HEK293 (cell line): ENCODE measurements at regions not wholly inside any gene's neighbourhood (a gene's known extent, or its start where the extent isn't known, plus 50 kb on each side); places are given as distances from the start of the nearest gene placed in this dataset.
A peak's percentile ranks its signal among the peaks of the same experiment; 100 is the strongest.

ENCODE experiments used
- CTCF ChIA-PET: fragments of 350-600 bp; formaldehyde crosslinking; extraction: SDS; loops from one replicate; lab custom pipeline; 2021; ENCODE audit warnings: antibody characterized with exemption; lab: Yijun Ruan, JAX
- POLR2A ChIA-PET: fragments of 300-600 bp; formaldehyde crosslinking; extraction: SDS; loops from one replicate; lab custom pipeline; 2020; ENCODE audit warnings: antibody characterized with exemption, inconsistent platforms; lab: Yijun Ruan, JAX
- H3K27ac ChIP-seq: fragments of 200-500 bp; sonication (Bioruptor generic); 2 replicates; pipeline ENCODE4 v1.5.1; 2014; ENCODE audit warnings: low read depth, low read length, control low read depth, inconsistent platforms; ENCODE audit errors: extremely low read depth
- H3K36me3 ChIP-seq, 2 experiments: fragments of 200-500 bp in 1 of 2; sonication (Bioruptor generic) in 1 of 2; 1 replicate in 1 of 2; 2 replicates in 1 of 2; pipeline ENCODE4 v1.5.1; 2014 to 2017; ENCODE audit warnings: inconsistent platforms in 2 of 2, low read length in 2 of 2; ENCODE audit not compliant: control insufficient read depth in 2 of 2, insufficient read depth in 1 of 2
- H3K4me1 ChIP-seq: fragments of 200-500 bp; sonication (Bioruptor generic); 2 replicates; pipeline ENCODE4 v1.5.1; 2014; ENCODE audit warnings: mild to moderate bottlenecking, low read length, inconsistent platforms; ENCODE audit not compliant: control insufficient read depth, insufficient read depth
- H3K4me3 ChIP-seq: 2 replicates; pipeline ENCODE4 v1.5.1; 2011; ENCODE audit warnings: low read depth, mild to moderate bottlenecking, control low read depth, low read length, moderate library complexity
- H3K9me3 ChIP-seq: fragments of 200-500 bp; sonication (Bioruptor generic); 2 replicates; pipeline ENCODE4 v1.5.1; 2014; ENCODE audit warnings: low read depth, low read length, inconsistent platforms; ENCODE audit not compliant: control insufficient read depth, insufficient read depth
- EGR2 ChIP-seq: fragments of 450-650 bp; formaldehyde crosslinking; IDR thresholded peaks from 2 replicates; pipeline ENCODE4 v1.5.1; 2016; ENCODE audit warnings: low read depth, missing biosample characterization, missing genetic modification characterization
- HOXA7 ChIP-seq: sonication (generic); formaldehyde crosslinking; IDR thresholded peaks from 2 replicates; pipeline ENCODE4 v1.8.1; 2022; ENCODE audit warnings: missing genetic modification reagents, borderline replicate concordance
- KLF8 ChIP-seq: fragments of 450-650 bp; formaldehyde crosslinking; IDR thresholded peaks from 2 replicates; pipeline ENCODE4 v1.5.1; 2016; ENCODE audit warnings: missing biosample characterization, missing genetic modification characterization
- MEIS1 ChIP-seq: sonication (generic); formaldehyde crosslinking; IDR thresholded peaks from 2 replicates; pipeline ENCODE4 v1.8.1; 2022; ENCODE audit warnings: missing genetic modification reagents, mild to moderate bottlenecking, borderline replicate concordance
- SETDB1 ChIP-seq: IDR thresholded peaks from one replicate; pipeline ENCODE4 v1.6.1; 2017; ENCODE audit warnings: mild to moderate bottlenecking, low read length, moderate library complexity, mixed read lengths; ENCODE audit not compliant: insufficient read length
- SP3 ChIP-seq: fragments of 450-650 bp; formaldehyde crosslinking; IDR thresholded peaks from 2 replicates; pipeline ENCODE4 v1.5.1; 2016; ENCODE audit warnings: missing biosample characterization, missing genetic modification characterization
- ZBTB17 ChIP-seq: fragments of 450-650 bp; formaldehyde crosslinking; IDR thresholded peaks from 2 replicates; pipeline ENCODE4 v1.5.1; 2016; ENCODE audit warnings: missing biosample characterization, missing genetic modification characterization
- ZBTB48 ChIP-seq: fragments of 450-650 bp; formaldehyde crosslinking; IDR thresholded peaks from 2 replicates; pipeline ENCODE4 v1.5.1; 2016; ENCODE audit warnings: missing biosample characterization, missing genetic modification characterization
- ZFHX2 ChIP-seq: fragments of 450-650 bp; formaldehyde crosslinking; conservative IDR thresholded peaks from 2 replicates; pipeline ENCODE4 v1.5.1; 2016; ENCODE audit warnings: missing biosample characterization, missing genetic modification characterization
- ZNF133 ChIP-seq: fragments of 450-650 bp; formaldehyde crosslinking; IDR thresholded peaks from 2 replicates; pipeline ENCODE4 v1.5.1; 2016; ENCODE audit warnings: missing biosample characterization, missing genetic modification characterization
- ZNF221 ChIP-seq: fragments of 450-650 bp; formaldehyde crosslinking; IDR thresholded peaks from 2 replicates; pipeline ENCODE4 v1.5.1; 2017; ENCODE audit warnings: missing biosample characterization, missing genetic modification characterization, borderline replicate concordance
- ZNF24 ChIP-seq: fragments of 450-650 bp; formaldehyde crosslinking; IDR thresholded peaks from 2 replicates; pipeline ENCODE4 v1.5.1; 2016; ENCODE audit warnings: missing biosample characterization, missing genetic modification characterization
- ZNF335 ChIP-seq: fragments of 450-650 bp; formaldehyde crosslinking; conservative IDR thresholded peaks from 2 replicates; pipeline ENCODE4 v1.5.1; 2016; ENCODE audit warnings: missing biosample characterization, missing genetic modification characterization
- ZNF510 ChIP-seq: fragments of 450-650 bp; formaldehyde crosslinking; IDR thresholded peaks from 2 replicates; pipeline ENCODE4 v1.5.1; 2018; ENCODE audit warnings: mild to moderate bottlenecking, missing genetic modification characterization, missing biosample characterization; ENCODE audit not compliant: insufficient replicate concordance
- ZNF571 ChIP-seq: fragments of 450-650 bp; formaldehyde crosslinking; IDR thresholded peaks from 2 replicates; pipeline ENCODE4 v1.5.0; 2017; ENCODE audit warnings: missing biosample characterization, missing genetic modification characterization
- ZNF76 ChIP-seq: fragments of 450-650 bp; formaldehyde crosslinking; IDR thresholded peaks from 2 replicates; pipeline ENCODE4; 2016; ENCODE audit warnings: low read depth, missing biosample characterization, missing genetic modification characterization, borderline replicate concordance
- ZNF843 ChIP-seq: fragments of 450-650 bp; formaldehyde crosslinking; IDR thresholded peaks from 2 replicates; pipeline ENCODE4 v1.5.1; 2016; ENCODE audit warnings: missing biosample characterization, missing genetic modification characterization
- TF ChIP-seq, protein P1 (sequence below): fragments of 450-650 bp; formaldehyde crosslinking; IDR thresholded peaks from 2 replicates; pipeline ENCODE4 v1.5.1; 2017; ENCODE audit warnings: missing biosample characterization, missing genetic modification characterization
- TF ChIP-seq, protein P2 (sequence below): fragments of 450-650 bp; formaldehyde crosslinking; IDR thresholded peaks from 2 replicates; pipeline ENCODE4 v1.5.1; 2016; ENCODE audit warnings: missing biosample characterization, missing genetic modification characterization
- TF ChIP-seq, protein P3 (sequence below): fragments of 450-650 bp; formaldehyde crosslinking; IDR thresholded peaks from 2 replicates; pipeline ENCODE4 v1.5.1; 2016; ENCODE audit warnings: missing biosample characterization, missing genetic modification characterization
- TF ChIP-seq, protein P4 (sequence below): fragments of 450-650 bp; formaldehyde crosslinking; IDR thresholded peaks from 2 replicates; pipeline ENCODE4 v1.5.1; 2016; ENCODE audit warnings: missing biosample characterization, missing genetic modification characterization

DNA sequence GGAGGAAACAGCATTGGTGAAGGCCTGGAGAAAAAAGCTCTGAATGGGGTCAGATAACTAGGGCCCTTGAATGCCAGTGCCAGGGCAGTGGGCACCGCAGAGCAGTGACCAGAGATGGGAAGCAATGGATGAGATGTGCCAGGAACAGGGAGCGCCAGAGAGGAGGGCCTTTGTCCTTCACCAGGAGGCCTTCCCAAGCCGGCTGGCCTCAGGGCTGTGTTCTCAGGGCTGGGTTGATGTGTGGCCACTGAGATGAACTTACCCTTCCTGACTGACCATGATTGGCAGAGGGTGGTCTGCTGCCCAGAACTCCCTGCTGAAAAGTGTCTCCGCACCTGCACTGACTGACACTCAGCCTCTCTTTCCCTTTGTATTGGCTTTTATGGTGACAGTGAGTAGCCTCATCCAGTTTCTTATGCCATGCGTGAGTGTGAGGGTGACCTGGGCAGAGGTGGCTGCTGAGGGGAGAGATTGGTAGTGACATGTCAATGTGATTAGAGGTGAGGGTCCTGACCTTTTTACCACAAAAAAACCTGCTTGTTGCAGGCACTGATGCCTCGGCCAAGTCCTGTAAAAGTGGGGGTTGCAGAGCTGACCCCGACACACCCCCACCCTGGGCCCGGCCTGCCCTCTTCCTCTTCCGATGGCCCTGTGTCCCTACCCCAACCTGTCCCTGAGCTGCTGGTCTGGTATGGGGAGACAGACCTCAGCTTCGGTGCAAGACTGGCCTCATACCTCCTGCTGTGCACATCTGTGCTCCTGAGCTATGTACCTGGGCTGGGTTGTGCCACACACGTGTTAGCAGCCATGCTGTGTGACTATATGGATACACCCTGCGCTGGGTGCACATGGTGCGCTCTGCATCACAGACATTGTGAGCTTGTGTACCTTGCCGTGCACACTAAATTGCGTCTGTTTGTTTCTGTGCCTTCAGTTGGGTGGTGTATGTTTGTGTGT, 57.1 kb upstream of the PSD2 start:
- H3K9me3 ChIP-seq: no peaks in the 10 kb centered on the region
- H3K4me1 ChIP-seq: peaks cover 11% of the 10 kb centered on the region
- CTCF ChIA-PET: interaction anchor here (0.6 to 2.1 kb wide), 3 partner anchors 27 to 161 kb away, joined by 3 to 14 read pairs (median 6); no protein-coding TSS in a partner anchor
- TF ChIP-seq SP3 (tag by site-specific recombination): no peak
- peak; percentile 32; the same call in 1 of the 2 replicates for TF ChIP-seq ZNF133 (tag by site-specific recombination)
- TF ChIP-seq, protein P1, sequence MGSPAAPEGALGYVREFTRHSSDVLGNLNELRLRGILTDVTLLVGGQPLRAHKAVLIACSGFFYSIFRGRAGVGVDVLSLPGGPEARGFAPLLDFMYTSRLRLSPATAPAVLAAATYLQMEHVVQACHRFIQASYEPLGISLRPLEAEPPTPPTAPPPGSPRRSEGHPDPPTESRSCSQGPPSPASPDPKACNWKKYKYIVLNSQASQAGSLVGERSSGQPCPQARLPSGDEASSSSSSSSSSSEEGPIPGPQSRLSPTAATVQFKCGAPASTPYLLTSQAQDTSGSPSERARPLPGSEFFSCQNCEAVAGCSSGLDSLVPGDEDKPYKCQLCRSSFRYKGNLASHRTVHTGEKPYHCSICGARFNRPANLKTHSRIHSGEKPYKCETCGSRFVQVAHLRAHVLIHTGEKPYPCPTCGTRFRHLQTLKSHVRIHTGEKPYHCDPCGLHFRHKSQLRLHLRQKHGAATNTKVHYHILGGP (tag by site-specific recombination): no peak
- peak; percentile 53; the same call in 1 of the 2 replicates for TF ChIP-seq ZBTB17 (tag by site-specific recombination)
- no peak for TF ChIP-seq ZNF221 (tag by site-specific recombination)
- TF ChIP-seq ZNF571 (tag by site-specific recombination): no peak
- TF ChIP-seq ZNF843: no peak
- TF ChIP-seq EGR2: no peak
- TF ChIP-seq, protein P2, sequence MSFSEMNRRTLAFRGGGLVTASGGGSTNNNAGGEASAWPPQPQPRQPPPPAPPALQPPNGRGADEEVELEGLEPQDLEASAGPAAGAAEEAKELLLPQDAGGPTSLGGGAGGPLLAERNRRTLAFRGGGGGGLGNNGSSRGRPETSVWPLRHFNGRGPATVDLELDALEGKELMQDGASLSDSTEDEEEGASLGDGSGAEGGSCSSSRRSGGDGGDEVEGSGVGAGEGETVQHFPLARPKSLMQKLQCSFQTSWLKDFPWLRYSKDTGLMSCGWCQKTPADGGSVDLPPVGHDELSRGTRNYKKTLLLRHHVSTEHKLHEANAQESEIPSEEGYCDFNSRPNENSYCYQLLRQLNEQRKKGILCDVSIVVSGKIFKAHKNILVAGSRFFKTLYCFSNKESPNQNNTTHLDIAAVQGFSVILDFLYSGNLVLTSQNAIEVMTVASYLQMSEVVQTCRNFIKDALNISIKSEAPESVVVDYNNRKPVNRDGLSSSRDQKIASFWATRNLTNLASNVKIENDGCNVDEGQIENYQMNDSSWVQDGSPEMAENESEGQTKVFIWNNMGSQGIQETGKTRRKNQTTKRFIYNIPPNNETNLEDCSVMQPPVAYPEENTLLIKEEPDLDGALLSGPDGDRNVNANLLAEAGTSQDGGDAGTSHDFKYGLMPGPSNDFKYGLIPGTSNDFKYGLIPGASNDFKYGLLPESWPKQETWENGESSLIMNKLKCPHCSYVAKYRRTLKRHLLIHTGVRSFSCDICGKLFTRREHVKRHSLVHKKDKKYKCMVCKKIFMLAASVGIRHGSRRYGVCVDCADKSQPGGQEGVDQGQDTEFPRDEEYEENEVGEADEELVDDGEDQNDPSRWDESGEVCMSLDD (tag by site-specific recombination): peak; percentile 4; the same call in 1 of the 2 replicates
- no peak for TF ChIP-seq MEIS1 (CRISPR knock-in tag)
- no peak for TF ChIP-seq HOXA7 (CRISPR knock-in tag)
- no peak overlapping the region for H3K4me3 ChIP-seq
- H3K27ac ChIP-seq: peak overlapping the region; percentile 79
- H3K36me3 ChIP-seq: no peaks in the 10 kb centered on the region
- POLR2A ChIA-PET: interaction anchor here (1.4 kb wide), 1 partner anchor 90 kb away, joined by 5 read pairs; the partner anchor contains the start of gene CXXC5

DNA sequence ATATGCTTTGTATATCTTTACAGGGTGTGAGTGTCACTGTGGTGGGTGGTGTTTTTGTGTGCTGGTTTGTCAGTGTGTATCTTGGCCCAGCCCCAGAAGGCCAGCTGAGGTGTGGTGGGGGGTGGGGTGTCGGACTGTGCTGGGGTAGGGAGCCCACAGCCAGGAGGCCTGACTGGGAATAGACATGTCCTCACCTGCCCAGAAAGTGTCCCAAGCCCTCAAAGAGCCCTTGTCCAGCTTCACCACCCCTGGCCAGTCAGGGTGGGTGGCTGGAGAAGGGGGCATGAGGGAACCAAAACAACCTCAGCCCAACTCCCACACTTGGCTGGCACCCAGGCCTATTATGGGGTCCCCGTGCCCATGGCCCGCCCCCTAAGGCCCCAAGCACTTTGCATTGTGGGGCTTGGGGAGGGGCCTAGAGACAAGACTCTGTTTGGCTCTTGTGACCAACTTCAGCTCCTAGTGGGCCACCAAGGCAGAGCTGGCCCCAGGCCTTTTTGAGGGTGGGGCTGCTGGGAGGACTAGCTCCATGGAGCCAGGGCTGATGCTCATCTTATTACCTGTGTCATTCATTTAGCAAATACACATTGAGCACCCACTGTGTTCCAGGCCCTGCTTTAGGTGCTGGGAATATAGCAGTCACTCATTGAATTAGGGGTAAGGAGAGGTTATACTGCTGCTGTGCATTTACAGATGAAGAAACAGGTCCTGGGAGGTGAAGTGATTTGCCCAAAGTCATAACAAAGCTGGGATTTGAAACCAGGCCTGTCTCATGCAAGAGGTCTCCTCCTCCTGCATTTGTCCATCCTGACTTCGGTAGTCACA, 56.2 kb upstream of the PSD2 start:
- CTCF ChIA-PET: interaction anchor here (0.6 to 2.1 kb wide), 6 partner anchors 24 to 230 kb away, joined by 3 to 14 read pairs (median 4); no protein-coding TSS in a partner anchor
- Histone ChIP-seq H3K9me3 (no peaks in the 10 kb centered on the region), H3K27ac (peak overlapping the region; percentile 79), H3K4me1 (peaks cover 11% of the 10 kb centered on the region), H3K4me3 (no peak overlapping the region), H3K36me3 (no peaks in the 10 kb centered on the region)
- POLR2A ChIA-PET: interaction anchor here (0.8 to 1.4 kb wide), 3 partner anchors 28 to 91 kb away, joined by 3 to 5 read pairs (median 4); partner anchors contain the start of gene CXXC5
- TF ChIP-seq, protein P3, sequence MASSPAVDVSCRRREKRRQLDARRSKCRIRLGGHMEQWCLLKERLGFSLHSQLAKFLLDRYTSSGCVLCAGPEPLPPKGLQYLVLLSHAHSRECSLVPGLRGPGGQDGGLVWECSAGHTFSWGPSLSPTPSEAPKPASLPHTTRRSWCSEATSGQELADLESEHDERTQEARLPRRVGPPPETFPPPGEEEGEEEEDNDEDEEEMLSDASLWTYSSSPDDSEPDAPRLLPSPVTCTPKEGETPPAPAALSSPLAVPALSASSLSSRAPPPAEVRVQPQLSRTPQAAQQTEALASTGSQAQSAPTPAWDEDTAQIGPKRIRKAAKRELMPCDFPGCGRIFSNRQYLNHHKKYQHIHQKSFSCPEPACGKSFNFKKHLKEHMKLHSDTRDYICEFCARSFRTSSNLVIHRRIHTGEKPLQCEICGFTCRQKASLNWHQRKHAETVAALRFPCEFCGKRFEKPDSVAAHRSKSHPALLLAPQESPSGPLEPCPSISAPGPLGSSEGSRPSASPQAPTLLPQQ: peak; percentile 39; the same call in 1 of the 2 replicates
- TF ChIP-seq SETDB1 (no peak), ZNF76 (tag by site-specific recombination) (0 out of 2 replicates have a peak, but pooled peaks have one; percentile 72), ZNF24 (0 out of 2 replicates have a peak, but pooled peaks have one; percentile 20), ZFHX2 (tag by site-specific recombination) (peak; percentile 95), ZBTB48 (tag by site-specific recombination) (peak; percentile 84), ZNF335 (tag by site-specific recombination) (peak; percentile 79), ZNF510 (tag by site-specific recombination) (no peak), KLF8 (tag by site-specific recombination) (no peak)
- TF ChIP-seq, protein P4, sequence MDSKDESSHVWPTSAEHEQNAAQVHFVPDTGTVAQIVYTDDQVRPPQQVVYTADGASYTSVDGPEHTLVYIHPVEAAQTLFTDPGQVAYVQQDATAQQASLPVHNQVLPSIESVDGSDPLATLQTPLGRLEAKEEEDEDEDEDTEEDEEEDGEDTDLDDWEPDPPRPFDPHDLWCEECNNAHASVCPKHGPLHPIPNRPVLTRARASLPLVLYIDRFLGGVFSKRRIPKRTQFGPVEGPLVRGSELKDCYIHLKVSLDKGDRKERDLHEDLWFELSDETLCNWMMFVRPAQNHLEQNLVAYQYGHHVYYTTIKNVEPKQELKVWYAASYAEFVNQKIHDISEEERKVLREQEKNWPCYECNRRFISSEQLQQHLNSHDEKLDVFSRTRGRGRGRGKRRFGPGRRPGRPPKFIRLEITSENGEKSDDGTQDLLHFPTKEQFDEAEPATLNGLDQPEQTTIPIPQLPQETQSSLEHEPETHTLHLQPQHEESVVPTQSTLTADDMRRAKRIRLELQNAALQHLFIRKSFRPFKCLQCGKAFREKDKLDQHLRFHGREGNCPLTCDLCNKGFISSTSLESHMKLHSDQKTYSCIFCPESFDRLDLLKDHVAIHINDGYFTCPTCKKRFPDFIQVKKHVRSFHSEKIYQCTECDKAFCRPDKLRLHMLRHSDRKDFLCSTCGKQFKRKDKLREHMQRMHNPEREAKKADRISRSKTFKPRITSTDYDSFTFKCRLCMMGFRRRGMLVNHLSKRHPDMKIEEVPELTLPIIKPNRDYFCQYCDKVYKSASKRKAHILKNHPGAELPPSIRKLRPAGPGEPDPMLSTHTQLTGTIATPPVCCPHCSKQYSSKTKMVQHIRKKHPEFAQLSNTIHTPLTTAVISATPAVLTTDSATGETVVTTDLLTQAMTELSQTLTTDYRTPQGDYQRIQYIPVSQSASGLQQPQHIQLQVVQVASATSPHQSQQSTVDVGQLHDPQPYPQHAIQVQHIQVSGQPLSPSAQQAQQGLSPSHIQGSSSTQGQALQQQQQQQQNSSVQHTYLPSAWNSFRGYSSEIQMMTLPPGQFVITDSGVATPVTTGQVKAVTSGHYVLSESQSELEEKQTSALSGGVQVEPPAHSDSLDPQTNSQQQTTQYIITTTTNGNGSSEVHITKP (tag by site-specific recombination): peak; percentile 73
